Cardiac fibroblast (primary cell): ENCODE measurements at regions not wholly inside any gene's neighbourhood (a gene's known extent, or its start where the extent isn't known, plus 50 kb on each side); places are given as distances from the start of the nearest gene placed in this dataset.

Experiments
- DNase-seq, 2 donors: peaks; one replicate each; pipeline versions ENCODE4 v3.0.0 to v3.0.0-alpha.2; 2010; ENCODE audit warnings: low read depth in 2 of 2
- H3K4me3 ChIP-seq, 2 donors: replicated peaks in 1 of 2; 1 replicate in 1 of 2; 2 replicates in 1 of 2; pipeline ENCODE4 v1.5.1; 2011; ENCODE audit warnings: low read depth in 2 of 2, low read length in 2 of 2, mild to moderate bottlenecking in 2 of 2, moderate library complexity in 1 of 2
- CTCF ChIP-seq: IDR thresholded peaks from one replicate; pipeline ENCODE4 v1.5.1; 2011; ENCODE audit warnings: low read depth, mild to moderate bottlenecking, low read length, inconsistent platforms

GRCh38 chr18:64318547-64318946 is 169.7 kb upstream of the LINC00305 start:
- DNase-seq = no peak
- H3K4me3 ChIP-seq = no peak overlapping the region
- no peak for TF ChIP-seq CTCF

GRCh38 chr18:64311859-64312258 is 163.0 kb upstream of the LINC00305 start:
- no peak overlapping the region for H3K4me3 ChIP-seq
- DNase-seq = no peak
- no peak for TF ChIP-seq CTCF

GRCh38 chr18:64295839-64296238 is 147.0 kb upstream of the LINC00305 start:
- no peak overlapping the region for H3K4me3 ChIP-seq
- no peak for TF ChIP-seq CTCF
- DNase-seq = no peak

DNA sequence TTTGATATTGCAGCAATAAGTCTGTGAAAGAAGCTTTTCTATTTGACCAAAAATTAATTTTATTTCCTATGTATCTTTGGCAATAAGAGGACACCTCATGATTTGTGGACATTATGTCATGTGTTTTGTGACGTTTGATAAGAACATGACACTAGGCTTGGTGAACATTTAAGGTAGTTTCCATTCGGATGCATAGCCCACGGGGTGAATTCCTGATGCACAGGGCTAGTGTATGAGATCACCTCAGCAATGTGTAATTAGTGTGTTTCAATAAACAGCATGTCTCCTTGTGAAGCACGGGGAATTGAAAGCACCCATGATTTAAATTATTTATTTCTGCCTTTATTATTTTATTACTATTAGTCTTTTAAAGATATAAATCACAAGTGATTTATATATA is 146.1 kb upstream of the LINC00305 start:
- H3K4me3 ChIP-seq = no peak overlapping the region
- TF ChIP-seq CTCF = no peak
- DNase-seq = no peak

GRCh38 chr18:64288432-64288831 is 139.5 kb upstream of the LINC00305 start:
- H3K4me3 ChIP-seq = no peak overlapping the region
- TF ChIP-seq CTCF = no peak
- DNase-seq = no peak

GRCh38 chr18:64287926-64288325 is 139.0 kb upstream of the LINC00305 start:
- TF ChIP-seq CTCF = no peak
- no peak for DNase-seq
- no peak overlapping the region for H3K4me3 ChIP-seq

DNA sequence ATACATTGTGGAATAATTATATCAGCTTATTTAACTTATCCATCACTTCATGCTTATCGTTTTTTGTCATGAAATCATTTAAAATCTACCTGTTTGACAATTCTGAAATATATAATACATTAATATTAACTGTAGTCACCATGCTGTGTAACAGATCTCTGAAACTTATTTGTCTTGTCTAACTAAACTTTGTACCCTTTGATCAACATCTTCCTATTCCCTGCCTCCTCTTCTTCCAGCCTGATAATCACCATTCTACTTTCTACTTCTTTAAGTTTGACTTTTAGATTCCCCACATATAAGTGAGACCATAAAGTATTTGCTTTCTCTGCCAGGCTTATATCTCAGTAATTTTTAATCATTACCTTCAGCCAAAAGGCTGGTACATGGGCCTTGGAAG is 134.2 kb upstream of the LINC00305 start:
- no peak for TF ChIP-seq CTCF
- no peak overlapping the region for H3K4me3 ChIP-seq
- no peak for DNase-seq
